Raji (cell line): ENCODE measurements at regions not wholly inside any gene's neighbourhood (a gene's known extent, or its start where the extent isn't known, plus 50 kb on each side); places are given as distances from the start of the nearest gene placed in this dataset.

ENCODE experiments used
- POLR2A ChIP-seq: IDR thresholded peaks from 2 replicates; pipeline ENCODE4 v1.6.1; 2011; ENCODE audit warnings: low read depth, low read length, control low read depth; ENCODE audit not compliant: insufficient read depth

DNA sequence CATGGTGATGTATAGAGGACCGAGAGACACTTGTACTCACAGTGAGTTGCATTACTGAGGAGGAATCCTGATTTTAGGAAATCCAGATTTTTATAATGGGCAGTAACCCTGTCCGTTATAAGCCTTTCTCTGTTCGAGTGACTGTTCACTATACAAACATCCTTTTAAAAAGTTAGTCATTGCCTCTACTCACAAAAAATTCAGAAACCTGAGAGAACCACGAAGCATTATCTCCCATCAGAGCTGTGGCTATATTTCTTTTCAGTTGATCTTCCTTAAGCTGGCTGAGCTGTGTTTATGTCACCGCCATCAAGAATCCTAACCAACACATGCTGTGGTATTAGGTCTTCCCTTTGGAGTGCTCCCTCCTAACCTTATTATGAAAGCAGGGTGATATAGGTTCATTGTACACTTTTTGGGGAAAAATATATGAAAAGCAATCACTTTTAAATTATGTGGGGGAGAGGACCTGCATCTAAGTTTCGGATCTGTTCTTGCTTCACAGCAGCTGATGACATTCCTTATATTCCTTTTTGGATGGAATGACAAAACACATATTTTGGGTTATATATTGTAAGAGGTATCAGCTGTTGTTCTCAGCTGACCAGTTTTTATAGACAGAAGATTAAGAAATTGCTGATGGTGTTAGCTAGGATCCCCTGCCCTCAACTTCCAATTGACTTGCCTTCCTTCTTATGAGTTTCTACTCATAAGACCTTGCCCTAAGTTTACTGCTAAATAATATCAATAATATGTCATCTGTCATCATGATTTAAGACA is 465.9 kb upstream of the RASGRP1 start:
- TF ChIP-seq POLR2A = no peak

DNA sequence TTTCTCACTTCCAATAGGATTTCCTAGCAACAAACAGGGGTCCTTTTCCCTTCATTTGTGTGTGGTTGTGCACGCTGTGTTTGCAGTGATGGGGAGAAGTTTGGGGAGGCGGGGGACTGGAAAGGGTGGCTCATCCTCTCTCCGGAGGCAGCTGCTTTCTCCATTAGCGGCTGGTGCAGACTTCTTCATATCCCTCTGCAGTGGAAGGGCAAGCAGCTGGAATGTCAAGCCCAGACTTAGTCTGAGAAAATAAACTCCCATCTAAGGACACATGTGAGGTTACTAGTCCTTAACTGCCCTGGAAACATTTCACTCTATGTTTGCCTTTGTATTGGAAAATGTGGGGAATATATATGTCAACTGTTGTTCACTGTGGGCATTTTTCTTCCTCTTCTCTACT is 467.0 kb upstream of the RASGRP1 start:
- no peak for TF ChIP-seq POLR2A

DNA sequence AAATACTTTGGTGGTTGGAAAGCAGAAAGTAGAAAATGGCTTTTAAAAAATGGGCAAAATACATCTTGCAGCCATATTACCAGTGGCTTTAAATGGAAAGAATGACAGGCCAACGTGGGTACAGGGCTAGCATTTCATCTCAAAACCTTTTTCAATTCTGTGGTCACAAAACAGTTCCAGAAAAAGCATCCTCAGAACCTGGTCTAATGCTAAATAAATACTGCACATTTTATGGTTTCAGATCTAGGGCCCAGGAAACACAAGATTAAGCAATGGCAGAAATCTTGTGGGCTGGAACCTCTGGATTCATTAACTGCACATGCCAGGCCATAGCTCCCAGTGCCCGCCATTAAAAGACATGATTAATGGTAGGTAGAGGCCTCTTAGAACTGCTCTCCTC is 470.2 kb upstream of the RASGRP1 start:
- no peak for TF ChIP-seq POLR2A

DNA sequence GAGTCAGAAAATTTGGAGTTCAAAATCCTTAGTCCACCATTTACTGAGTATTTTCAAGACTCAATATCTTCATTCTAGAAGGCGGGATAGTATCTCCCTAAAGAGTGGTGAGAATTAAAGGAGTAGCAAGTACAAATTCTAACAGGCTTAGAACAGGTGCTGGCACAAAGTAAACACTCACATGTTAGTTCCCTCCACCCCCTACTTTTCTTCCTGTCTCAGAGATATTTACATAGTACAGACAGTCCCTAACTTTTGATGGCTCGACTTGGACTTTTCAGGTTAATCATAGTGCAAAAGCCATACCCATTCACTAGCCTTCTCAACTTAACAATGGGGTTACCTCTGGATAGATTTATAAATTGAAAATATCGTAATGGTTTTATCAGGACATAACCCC is 476.2 kb upstream of the RASGRP1 start:
- no peak for TF ChIP-seq POLR2A

DNA sequence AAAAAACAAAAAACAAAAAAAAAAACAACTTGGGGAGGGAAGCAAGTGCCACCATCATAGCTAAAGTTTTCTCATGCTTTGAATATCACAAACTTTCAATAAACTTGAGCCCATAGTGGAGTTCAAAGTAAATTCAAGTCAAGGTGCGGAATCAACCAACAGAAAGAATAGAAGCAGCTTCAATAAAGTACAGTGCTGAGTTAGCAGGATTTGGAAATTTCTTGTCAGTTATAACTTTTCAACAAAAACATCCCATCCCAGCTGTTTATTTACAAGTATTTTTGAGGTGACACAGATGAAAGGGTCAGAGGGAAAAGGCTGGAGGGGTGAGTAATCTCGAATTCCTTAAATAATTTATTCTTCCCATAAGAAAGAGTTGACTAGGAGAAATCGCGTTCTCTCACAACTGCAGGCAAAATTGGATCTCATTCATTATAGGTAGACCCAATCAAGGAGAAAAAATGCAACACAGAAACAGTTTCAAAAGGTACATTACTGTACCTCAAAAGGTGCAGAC is 477.4 kb upstream of the RASGRP1 start:
- no peak for TF ChIP-seq POLR2A

DNA sequence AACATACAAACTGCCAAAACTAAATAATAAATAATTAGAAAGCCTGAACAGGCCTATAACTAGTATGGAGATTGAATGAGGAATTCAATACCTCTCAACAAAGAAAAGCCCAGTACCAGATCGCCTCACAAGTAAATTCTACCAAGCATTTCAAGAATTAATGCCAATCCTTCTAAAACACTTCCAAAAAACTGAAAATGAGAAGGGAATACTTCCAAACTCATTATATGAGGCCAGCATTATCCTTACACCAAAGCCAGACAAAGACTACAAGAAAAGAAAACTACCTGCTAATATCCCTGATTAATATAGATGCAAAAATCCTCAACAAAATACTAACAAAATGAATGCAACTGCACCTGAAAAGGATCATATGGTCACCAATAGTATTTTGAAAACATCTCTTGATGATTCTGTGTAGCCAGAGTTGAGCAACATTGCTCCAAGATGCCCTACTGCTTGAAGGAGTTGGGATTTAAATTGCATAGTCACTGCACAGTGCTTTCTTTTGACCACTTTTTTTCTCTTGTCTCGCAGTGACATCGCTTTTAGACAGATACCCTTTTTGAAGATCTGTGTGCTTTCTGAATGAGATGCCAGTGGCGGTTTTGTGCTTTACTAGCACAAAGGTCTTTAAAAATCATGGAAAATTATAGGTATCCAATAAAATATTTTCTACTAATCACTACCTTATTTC is 487.2 kb upstream of the RASGRP1 start:
- no peak for TF ChIP-seq POLR2A

DNA sequence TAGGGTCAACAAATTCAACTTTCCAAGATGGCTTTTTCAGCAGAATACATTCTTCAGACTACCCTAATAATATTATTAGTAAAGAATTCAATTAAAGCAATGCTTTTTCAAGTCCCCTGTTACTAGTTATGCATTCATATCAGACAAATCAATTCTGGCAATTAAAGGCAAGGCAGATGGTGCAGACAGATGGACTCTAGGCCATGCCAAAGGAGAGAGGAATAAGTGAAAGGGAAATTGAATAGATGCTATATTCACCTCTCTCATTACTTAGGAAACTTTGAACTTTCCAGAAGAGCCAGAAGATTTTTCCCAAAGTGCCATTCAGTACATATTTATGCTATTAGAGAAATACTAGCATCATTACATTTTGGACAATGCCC is 487.7 kb upstream of the RASGRP1 start:
- TF ChIP-seq POLR2A = no peak

DNA sequence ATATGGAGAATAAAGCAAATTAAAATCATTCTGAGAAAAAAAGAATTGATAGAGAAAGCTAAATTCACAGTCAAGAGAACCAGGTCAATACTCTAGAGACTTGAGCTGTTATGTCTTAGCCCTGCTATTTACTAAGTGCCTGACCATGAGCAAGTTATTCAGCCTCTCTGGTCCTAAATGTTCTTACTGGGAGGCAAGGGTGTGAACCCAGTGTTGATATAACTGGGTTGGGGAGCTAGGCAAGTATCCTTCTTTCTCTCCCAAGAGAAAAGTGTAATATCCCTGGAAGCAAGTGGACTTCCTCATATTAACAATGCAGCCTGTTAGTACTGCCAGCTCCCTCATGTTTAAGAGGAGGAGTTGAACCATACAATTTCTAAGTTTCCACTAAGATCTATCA is 488.9 kb upstream of the RASGRP1 start:
- no peak for TF ChIP-seq POLR2A

DNA sequence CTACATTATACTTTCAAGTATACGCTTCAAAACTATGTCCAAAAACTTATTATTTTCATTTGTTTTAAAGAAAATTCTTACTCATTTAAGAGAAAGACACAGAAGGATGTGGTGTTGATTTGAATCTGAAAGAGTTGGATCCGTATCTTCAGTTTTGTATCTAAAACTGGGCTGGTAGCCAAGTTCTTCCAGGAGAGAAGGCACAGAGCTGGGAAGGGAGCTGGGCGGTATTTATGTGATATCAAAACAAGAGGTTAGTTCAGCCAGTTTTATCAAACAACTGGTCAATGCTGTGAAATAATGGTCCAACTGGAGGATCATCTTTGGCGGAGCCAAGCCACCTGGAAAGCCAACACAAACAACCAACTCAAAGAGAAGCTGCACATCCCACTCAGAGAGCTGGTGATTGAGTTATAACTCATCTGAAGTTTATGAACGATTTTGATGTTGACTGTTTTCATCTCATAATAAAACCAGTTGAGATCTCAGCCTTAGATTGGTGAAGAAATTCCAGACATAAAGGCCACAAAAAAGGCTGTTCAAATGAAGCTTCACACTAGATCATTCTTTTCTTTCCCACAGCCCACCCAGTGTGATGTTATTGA is 489.6 kb upstream of the RASGRP1 start:
- no peak for TF ChIP-seq POLR2A

DNA sequence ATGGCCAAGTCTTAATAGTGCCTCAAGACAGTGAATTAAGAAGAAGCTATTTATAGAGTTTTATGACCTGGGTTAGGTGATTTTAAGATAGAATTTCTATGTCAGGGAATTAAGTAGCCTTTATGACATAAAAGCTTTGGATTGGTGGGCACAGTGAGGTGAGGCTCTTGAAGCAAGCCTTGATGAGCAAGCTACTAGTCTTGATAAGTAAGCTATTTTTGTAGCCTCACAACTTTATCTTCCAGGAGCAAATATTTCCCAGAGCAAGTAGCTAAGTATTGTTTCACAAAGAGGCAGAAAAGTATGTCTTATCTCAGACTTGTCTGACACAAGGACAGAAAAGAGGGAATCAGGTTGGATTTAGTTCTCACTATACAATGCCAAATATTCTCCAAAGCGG is 491.7 kb upstream of the RASGRP1 start:
- no peak for TF ChIP-seq POLR2A

DNA sequence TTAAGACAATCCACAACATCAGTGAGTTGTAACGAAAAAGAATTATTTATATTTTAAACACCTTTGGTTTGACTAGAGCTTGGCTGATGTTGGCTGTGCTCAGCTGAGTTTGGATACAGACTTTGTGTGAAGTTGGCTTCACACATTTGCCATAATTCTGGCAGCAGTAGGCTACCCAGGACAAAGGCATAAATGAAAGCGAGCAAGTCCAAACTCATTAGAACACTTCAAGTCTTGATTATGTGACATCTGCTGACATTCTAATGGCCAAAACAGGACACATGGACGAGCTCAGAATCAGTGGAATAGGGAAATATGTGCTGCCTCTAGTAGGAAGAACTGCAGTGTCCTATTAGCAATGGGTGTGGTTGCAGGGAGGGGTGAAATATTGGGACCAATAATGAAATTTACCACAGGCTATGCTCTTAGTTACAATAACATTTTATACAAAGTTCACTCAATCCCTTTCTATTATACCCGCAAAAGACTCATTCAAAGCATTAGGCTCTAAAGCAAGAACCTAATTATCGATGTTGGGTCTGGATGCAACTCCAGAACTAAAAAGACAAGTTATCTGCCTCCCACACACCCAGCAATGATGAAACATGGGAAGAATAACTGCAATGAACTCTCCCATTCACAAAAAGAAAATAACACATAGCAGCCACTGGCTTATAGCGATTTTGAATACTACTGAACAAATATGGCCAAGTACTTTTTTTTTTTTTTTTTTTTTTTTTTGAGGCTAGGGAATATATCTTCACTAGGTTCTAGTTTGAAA is 493.9 kb upstream of the RASGRP1 start:
- TF ChIP-seq POLR2A = no peak

DNA sequence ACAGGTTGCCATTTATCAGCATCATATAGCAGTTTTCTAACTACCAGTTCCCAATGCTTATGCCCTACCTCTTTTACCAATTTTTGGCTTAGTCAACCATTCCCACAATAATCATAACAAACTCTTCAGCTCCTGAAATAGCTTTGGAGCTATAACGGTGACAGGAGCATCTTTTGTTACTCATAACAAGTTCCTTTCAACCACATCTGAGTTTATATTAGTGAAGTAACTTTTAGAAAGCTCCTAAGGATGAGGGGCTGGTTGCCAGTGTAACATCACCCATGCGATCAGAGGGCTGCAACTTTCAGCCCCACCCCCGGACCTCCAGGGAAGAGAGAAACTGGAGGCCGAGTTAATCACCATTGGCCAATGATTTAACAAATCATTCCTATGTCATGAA is 495.3 kb upstream of the RASGRP1 start:
- TF ChIP-seq POLR2A = no peak

DNA sequence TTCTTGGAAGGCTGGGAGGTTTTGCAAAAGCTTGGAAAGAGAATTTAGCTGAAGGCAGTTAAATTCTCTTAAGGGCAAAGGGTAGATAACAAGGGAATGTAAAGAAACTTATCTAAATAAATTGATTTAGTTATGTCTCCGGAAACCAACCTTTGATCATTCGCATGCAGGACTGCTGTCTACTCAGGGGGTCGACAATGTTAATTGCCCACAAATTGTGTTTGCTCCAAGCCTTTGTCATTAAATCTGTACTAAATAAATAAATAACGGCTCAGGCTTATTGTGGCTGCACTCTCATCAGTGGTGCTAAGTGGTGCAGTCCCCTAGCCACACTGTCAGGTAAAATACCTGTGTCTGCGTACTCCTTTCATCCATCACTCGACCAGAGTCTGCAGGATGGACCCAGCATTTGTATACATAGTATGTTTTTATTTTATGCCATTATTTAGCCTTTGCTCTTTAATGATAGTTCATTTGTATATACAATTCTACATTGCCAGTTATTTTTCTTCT is 497.4 kb upstream of the RASGRP1 start:
- TF ChIP-seq POLR2A = no peak

DNA sequence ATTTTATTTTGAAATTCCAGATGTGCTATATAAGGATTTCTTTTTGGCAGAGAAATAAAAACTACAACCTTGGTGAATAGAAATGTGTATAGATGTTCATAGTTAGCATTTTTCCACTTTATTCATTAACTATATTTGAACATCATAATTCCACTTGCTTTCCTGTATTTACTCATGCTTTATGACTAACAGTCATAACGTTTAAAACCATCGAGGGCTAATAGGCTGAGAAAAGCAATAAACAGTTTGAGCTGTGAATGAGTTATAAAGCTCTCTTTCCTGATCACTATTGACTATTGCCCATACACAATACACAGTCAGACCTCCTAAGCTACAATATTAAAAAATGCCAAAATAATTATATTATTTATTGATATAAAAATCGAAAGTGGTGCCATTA is 502.1 kb upstream of the RASGRP1 start:
- TF ChIP-seq POLR2A = no peak

DNA sequence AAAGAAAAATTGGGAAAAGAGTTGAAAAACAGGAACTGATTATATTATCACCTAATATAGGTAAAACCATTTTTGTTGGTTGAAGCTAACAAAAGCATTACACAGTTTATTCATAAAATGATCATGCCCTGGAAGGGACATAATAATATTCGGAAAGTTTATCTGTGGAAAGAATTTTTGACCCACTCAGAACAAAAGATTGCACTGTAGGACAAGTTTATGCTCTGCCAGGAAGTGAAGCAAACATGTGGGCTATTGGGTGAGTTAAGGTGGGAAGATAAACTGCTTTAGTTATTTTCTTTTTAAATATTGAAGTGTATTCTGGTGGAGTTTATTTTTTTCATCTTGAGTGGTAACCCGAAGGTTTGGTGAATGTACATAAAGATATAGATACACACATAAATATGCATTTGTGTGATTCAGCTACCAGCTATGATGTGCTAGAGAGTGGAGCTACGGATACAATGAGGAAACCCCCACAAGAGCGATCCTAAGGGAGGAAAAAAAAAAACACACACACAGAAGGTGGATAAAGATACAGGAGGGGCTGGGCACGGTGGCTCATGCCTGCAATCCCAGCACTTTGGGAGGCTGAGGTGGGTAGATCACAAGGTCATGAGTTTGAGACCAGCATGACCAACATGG is 506.4 kb upstream of the THBS1 start:
- no peak for TF ChIP-seq POLR2A
